Ishikawa (cell line): ENCODE measurements at regions not wholly inside any gene's neighbourhood (a gene's known extent, or its start where the extent isn't known, plus 50 kb on each side); places are given as distances from the start of the nearest gene placed in this dataset.

Source experiments
- RAD21 ChIP-seq: IDR thresholded peaks from 2 replicates; pipeline ENCODE4 v1.6.1; 2012; ENCODE audit warnings: low read depth
- TCF12 ChIP-seq: IDR thresholded peaks from 2 replicates; pipeline ENCODE4 v1.6.1; 2012; ENCODE audit warnings: low read depth

- TF ChIP-seq RAD21: no peak
- no peak for TF ChIP-seq TCF12
Observed at GRCh38 chrX:10882484-10882883, 228.6 kb upstream of the HCCS start.
